ENCODE measurements at regions not wholly inside any gene's neighbourhood (a gene's known extent, or its start where the extent isn't known, plus 50 kb on each side); places are given as distances from the start of the nearest gene placed in this dataset.

GRCh38 chr14:97180304-97181200 is 383.4 kb downstream of the VRK1 start:
- no peak for TF ChIP-seq POLR2A (IDR thresholded peaks at IDR 0.05)
- no peak for TF ChIP-seq CTCF (IDR thresholded peaks at IDR 0.05)
